Central memory CD8-positive, alpha-beta T cell (primary cell): ENCODE measurements at regions not wholly inside any gene's neighbourhood (a gene's known extent, or its start where the extent isn't known, plus 50 kb on each side); places are given as distances from the start of the nearest gene placed in this dataset.
"Not testable (repeated sequence)": the region's sequence is repeated elsewhere in the genome, so short reads cannot be mapped to it uniquely, and the experiment has no call there.

Experiments used
- ATAC-seq: fragments of 150-1000 bp; cut with Tn5 transposase; replicated peaks from 2 replicates; pipeline ENCODE4 v1.10.0; 2022; ENCODE audit warnings: mild to moderate bottlenecking, moderate FRiP score, moderate number of reproducible peaks; ENCODE audit not compliant: poor library complexity, severe bottlenecking; ENCODE audit errors: extremely low read depth
- DNase-seq, 2 donors: peaks; one replicate each; pipeline ENCODE4 v3.0.0; 2021; ENCODE audit warnings: low spot score in 2 of 2
- H3K27ac Mint-ChIP-seq: one replicate; pipeline ENCODE4 v1.8.0; 2022; ENCODE audit warnings: low read depth, mild to moderate bottlenecking, moderate library complexity, mixed read lengths
- H3K27me3 Mint-ChIP-seq: one replicate; pipeline ENCODE4 v1.8.0; 2022; ENCODE audit warnings: mixed read lengths
- H3K36me3 Mint-ChIP-seq: one replicate; pipeline ENCODE4 v1.8.0; 2022; ENCODE audit warnings: mild to moderate bottlenecking, moderate library complexity, mixed read lengths; ENCODE audit not compliant: insufficient read depth
- H3K4me1 Mint-ChIP-seq: one replicate; pipeline ENCODE4 v1.8.0; 2022; ENCODE audit warnings: mixed read lengths
- H3K4me3 Mint-ChIP-seq: one replicate; pipeline ENCODE4 v1.8.0; 2022; ENCODE audit warnings: mild to moderate bottlenecking, moderate library complexity, mixed read lengths
- H3K9me3 Mint-ChIP-seq: one replicate; pipeline ENCODE4 v1.8.0; 2022; ENCODE audit warnings: mixed read lengths

GRCh38 chr1:187985145-187985896 is 1156.6 kb downstream of the PLA2G4A start:
- Mint-ChIP-seq H3K9me3 (peaks cover 29% of the 10 kb centered on the region), H3K36me3 (no peaks in the 10 kb centered on the region), H3K4me1 (no peaks in the 10 kb centered on the region), H3K27ac (no peak overlapping the region), H3K4me3 (no peak overlapping the region), H3K27me3 (no peaks in the 10 kb centered on the region)
- DNase-seq (no peak), ATAC-seq (no peak)

GRCh38 chr1:187985897-187986654 is 1157.3 kb downstream of the PLA2G4A start:
- H3K9me3 Mint-ChIP-seq, result peaks cover 22% of the 10 kb centered on the region
- H3K4me1 Mint-ChIP-seq, result no peaks in the 10 kb centered on the region
- no peaks in the 10 kb centered on the region for H3K27me3 Mint-ChIP-seq
- H3K27ac Mint-ChIP-seq, result no peak overlapping the region
- no peaks in the 10 kb centered on the region for H3K36me3 Mint-ChIP-seq
- no peak for ATAC-seq
- no peak for DNase-seq
- no peak overlapping the region for H3K4me3 Mint-ChIP-seq

- Mint-ChIP-seq H3K4me3 (no peak overlapping the region), H3K4me1 (no peaks in the 10 kb centered on the region), H3K36me3 (no peaks in the 10 kb centered on the region), H3K27me3 (no peaks in the 10 kb centered on the region), H3K9me3 (peaks cover 12% of the 10 kb centered on the region), H3K27ac (no peak overlapping the region)
- DNase-seq, result no peak
- ATAC-seq, result no peak
Observed at GRCh38 chr1:187987236-187987776, 1158.6 kb downstream of the PLA2G4A start.

GRCh38 chr1:187991944-187992343 is 1163.2 kb downstream of the PLA2G4A start:
- no peaks in the 10 kb centered on the region for H3K4me1 Mint-ChIP-seq
- H3K36me3 Mint-ChIP-seq, result no peaks in the 10 kb centered on the region
- no peak overlapping the region for H3K4me3 Mint-ChIP-seq
- no peak overlapping the region for H3K27ac Mint-ChIP-seq
- ATAC-seq, result no peak
- H3K27me3 Mint-ChIP-seq, result no peaks in the 10 kb centered on the region
- peaks cover 12% of the 10 kb centered on the region for H3K9me3 Mint-ChIP-seq
- DNase-seq, result no peak

- no peak for DNase-seq
- Mint-ChIP-seq H3K36me3 (no peaks in the 10 kb centered on the region), H3K27ac (no peak overlapping the region), H3K4me3 (no peak overlapping the region), H3K9me3 (peaks cover 18% of the 10 kb centered on the region), H3K27me3 (no peaks in the 10 kb centered on the region), H3K4me1 (no peaks in the 10 kb centered on the region)
- no peak for ATAC-seq
Observed at GRCh38 chr1:187996780-187997179, 1168.0 kb downstream of the PLA2G4A start.

- H3K36me3 Mint-ChIP-seq, result peaks cover 2% of the 10 kb centered on the region
- no peaks in the 10 kb centered on the region for H3K27me3 Mint-ChIP-seq
- no peak overlapping the region for H3K27ac Mint-ChIP-seq
- H3K9me3 Mint-ChIP-seq, result peaks cover 13% of the 10 kb centered on the region
- DNase-seq, result no peak
- ATAC-seq, result no peak
- no peaks in the 10 kb centered on the region for H3K4me1 Mint-ChIP-seq
- H3K4me3 Mint-ChIP-seq, result no peak overlapping the region
Observed at GRCh38 chr1:187999973-188000372, 1171.2 kb downstream of the PLA2G4A start.

- not testable (repeated sequence) for H3K4me1 Mint-ChIP-seq, DNase-seq, H3K27me3 Mint-ChIP-seq, ATAC-seq, H3K9me3 Mint-ChIP-seq, H3K36me3 Mint-ChIP-seq, H3K4me3 Mint-ChIP-seq, H3K27ac Mint-ChIP-seq
Observed at GRCh38 chr1:188003687-188004086, 1174.9 kb downstream of the PLA2G4A start.

GRCh38 chr1:188004849-188005248 is 1176.1 kb downstream of the PLA2G4A start:
- DNase-seq, result no peak
- Mint-ChIP-seq H3K27ac (no peak overlapping the region), H3K4me3 (no peak overlapping the region), H3K9me3 (peaks cover 3% of the 10 kb centered on the region), H3K4me1 (no peaks in the 10 kb centered on the region), H3K27me3 (no peaks in the 10 kb centered on the region), H3K36me3 (peaks cover 2% of the 10 kb centered on the region)
- no peak for ATAC-seq

- Mint-ChIP-seq H3K4me1 (no peaks in the 10 kb centered on the region), H3K27me3 (no peaks in the 10 kb centered on the region), H3K4me3 (no peak overlapping the region), H3K36me3 (peaks cover 2% of the 10 kb centered on the region), H3K9me3 (no peaks in the 10 kb centered on the region), H3K27ac (no peak overlapping the region)
- DNase-seq (no peak), ATAC-seq (no peak)
Observed at GRCh38 chr1:188006354-188006753, 1177.6 kb downstream of the PLA2G4A start.

- ATAC-seq, H3K9me3 Mint-ChIP-seq: not testable (repeated sequence)
Observed at GRCh38 chr1:188013222-188013849, 1184.6 kb downstream of the PLA2G4A start.

GRCh38 chr1:188017921-188018320 is 1189.2 kb downstream of the PLA2G4A start:
- peaks cover 23% of the 10 kb centered on the region for H3K9me3 Mint-ChIP-seq
- no peaks in the 10 kb centered on the region for H3K4me1 Mint-ChIP-seq
- H3K4me3 Mint-ChIP-seq, result no peak overlapping the region
- ATAC-seq (no peak), DNase-seq (no peak)
- H3K27ac Mint-ChIP-seq, result no peak overlapping the region
- H3K27me3 Mint-ChIP-seq, result no peaks in the 10 kb centered on the region
- no peaks in the 10 kb centered on the region for H3K36me3 Mint-ChIP-seq

More at GRCh38 chr1:188013222-188013849, 1184.6 kb downstream of the PLA2G4A start:
- DNase-seq, H3K4me1 Mint-ChIP-seq, H3K36me3 Mint-ChIP-seq, H3K4me3 Mint-ChIP-seq, H3K27ac Mint-ChIP-seq, H3K27me3 Mint-ChIP-seq: not testable (repeated sequence)

GRCh38 chr1:188022661-188023060 is 1193.9 kb downstream of the PLA2G4A start:
- H3K4me1 Mint-ChIP-seq, result no peaks in the 10 kb centered on the region

More at GRCh38 chr1:188022661-188023060, 1193.9 kb downstream of the PLA2G4A start:
- DNase-seq (no peak), ATAC-seq (no peak)
- no peak overlapping the region for H3K4me3 Mint-ChIP-seq
- H3K36me3 Mint-ChIP-seq, result no peaks in the 10 kb centered on the region
- H3K27ac Mint-ChIP-seq, result no peak overlapping the region
- peaks cover 25% of the 10 kb centered on the region for H3K9me3 Mint-ChIP-seq
- no peaks in the 10 kb centered on the region for H3K27me3 Mint-ChIP-seq
